ENCODE measurements at regions not wholly inside any gene's neighbourhood (a gene's known extent, or its start where the extent isn't known, plus 50 kb on each side); places are given as distances from the start of the nearest gene placed in this dataset.

- 59 to 61% methylated on average over 4 of the region's 4 CpGs for WGBS, 2 donors
- TF ChIP-seq CTCF (IDR thresholded peaks at IDR 0.05) (no peak), POLR2A (IDR thresholded peaks at IDR 0.05) (no peak)
- H3K36me3 ChIP-seq (replicated peaks in 1 of 2; ENCODE audit: insufficient read depth in 1 of 2, low read depth in 2 of 2) = no peaks in the 10 kb centered on the region
- no peak overlapping the region for H3K4me3 ChIP-seq
- no peak for DNase-seq
- H3K27ac ChIP-seq = no peak overlapping the region
- no peak for ATAC-seq
- no peaks in the 10 kb centered on the region for H3K4me1 ChIP-seq
- no peaks in the 10 kb centered on the region for H3K9me3 ChIP-seq
- intact Hi-C loops (cut with DNase I) = no loop called here
- no peaks in the 10 kb centered on the region for H3K27me3 ChIP-seq
These were observed 170.2 kb upstream of the GOT2 start for GRCh38 chr16:58904291-58904690.

- Histone ChIP-seq H3K36me3 (replicated peaks in 1 of 2; ENCODE audit: insufficient read depth in 1 of 2, low read depth in 2 of 2) (no peaks in the 10 kb centered on the region), H3K27ac (no peak overlapping the region), H3K9me3 (no peaks in the 10 kb centered on the region), H3K27me3 (no peaks in the 10 kb centered on the region), H3K4me1 (no peaks in the 10 kb centered on the region), H3K4me3 (no peak overlapping the region)
- no peak for DNase-seq
- no peak for ATAC-seq
- 79 to 80% methylated on average over 1 of the region's 1 CpG for WGBS, 2 donors
- intact Hi-C loops (cut with DNase I) = no loop called here
- TF ChIP-seq POLR2A (IDR thresholded peaks at IDR 0.05) (no peak), CTCF (IDR thresholded peaks at IDR 0.05) (no peak)
These were observed 155.4 kb upstream of the GOT2 start for GRCh38 chr16:58889516-58889915.

GRCh38 chr16:58885528-58886170 is 151.5 kb upstream of the GOT2 start:
- TF ChIP-seq POLR2A (IDR thresholded peaks at IDR 0.05) (no peak), CTCF (IDR thresholded peaks at IDR 0.05) (no peak)
- Histone ChIP-seq H3K36me3 (replicated peaks in 1 of 2; ENCODE audit: insufficient read depth in 1 of 2, low read depth in 2 of 2) (no peaks in the 10 kb centered on the region), H3K9me3 (no peaks in the 10 kb centered on the region), H3K4me1 (no peaks in the 10 kb centered on the region), H3K4me3 (no peak overlapping the region), H3K27me3 (no peaks in the 10 kb centered on the region), H3K27ac (no peak overlapping the region)
- WGBS, 2 donors = 60 to 68% methylated on average over 5 of the region's 5 CpGs
- intact Hi-C loops (cut with DNase I) = no loop called here
- no peak for ATAC-seq
- no peak for DNase-seq

- H3K9me3 ChIP-seq = no peaks in the 10 kb centered on the region
- TF ChIP-seq POLR2A (IDR thresholded peaks at IDR 0.05) = no peak
- no peak for TF ChIP-seq CTCF (IDR thresholded peaks at IDR 0.05)
- no peak for DNase-seq
- intact Hi-C loops (cut with DNase I) = no loop called here
- no peak overlapping the region for H3K27ac ChIP-seq
- no peaks in the 10 kb centered on the region for H3K36me3 ChIP-seq (replicated peaks in 1 of 2; ENCODE audit: insufficient read depth in 1 of 2, low read depth in 2 of 2)
- no peaks in the 10 kb centered on the region for H3K4me1 ChIP-seq
- no peak overlapping the region for H3K4me3 ChIP-seq
- no peaks in the 10 kb centered on the region for H3K27me3 ChIP-seq
- ATAC-seq = no peak
These were observed 150.0 kb upstream of the GOT2 start for GRCh38 chr16:58884141-58884540.

GRCh38 chr16:58883131-58883530 is 149.0 kb upstream of the GOT2 start:
- WGBS, 2 donors = 56 to 72% methylated on average over 3 of the region's 3 CpGs
- Histone ChIP-seq H3K27me3 (no peaks in the 10 kb centered on the region), H3K9me3 (peaks cover 0 to 9% (median 0%) of the 10 kb centered on the region in 3 donors), H3K4me3 (no peak overlapping the region), H3K36me3 (replicated peaks in 1 of 2; ENCODE audit: insufficient read depth in 1 of 2, low read depth in 2 of 2) (no peaks in the 10 kb centered on the region), H3K4me1 (no peaks in the 10 kb centered on the region), H3K27ac (no peak overlapping the region)
- no peak for ATAC-seq
- intact Hi-C loops (cut with DNase I) = no loop called here
- TF ChIP-seq CTCF (IDR thresholded peaks at IDR 0.05) (no peak), POLR2A (IDR thresholded peaks at IDR 0.05) (no peak)
- DNase-seq = no peak
